ENCODE measurements at regions not wholly inside any gene's neighbourhood (a gene's known extent, or its start where the extent isn't known, plus 50 kb on each side); places are given as distances from the start of the nearest gene placed in this dataset.

- no peak for TF ChIP-seq RBBP5 (IDR thresholded peaks at IDR 0.05; ENCODE audit: borderline replicate concordance, low read depth, low read length)
- no peak for TF ChIP-seq KDM5A (IDR thresholded peaks at IDR 0.05; ENCODE audit: low read length)
These were observed 199.3 kb upstream of the ANKH start (continued) for GRCh38 chr5:15070907-15071306.

All from H1 (cell line).